ENCODE measurements at regions not wholly inside any gene's neighbourhood (a gene's known extent, or its start where the extent isn't known, plus 50 kb on each side); places are given as distances from the start of the nearest gene placed in this dataset.
"Not testable (repeated sequence)": the region's sequence is repeated elsewhere in the genome, so short reads cannot be mapped to it uniquely, and the experiment has no call there.

DNA sequence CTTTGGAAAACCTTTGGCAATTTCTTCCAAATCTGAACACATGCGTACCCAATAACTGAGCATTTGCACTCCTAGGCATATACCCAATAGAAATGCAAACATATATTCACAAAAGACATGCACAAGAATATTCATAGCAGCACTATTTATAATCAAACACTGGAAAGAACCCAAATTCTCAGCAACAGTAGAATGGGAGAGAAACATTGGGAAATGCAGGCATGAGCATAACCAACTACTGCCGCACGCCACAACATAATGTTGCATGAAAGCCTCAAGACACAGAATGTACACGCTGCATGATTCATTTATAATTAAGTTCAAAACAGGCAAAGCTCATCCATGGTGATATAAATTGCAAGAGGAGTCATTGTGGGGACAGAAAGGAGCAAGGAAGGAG is 69.5 kb upstream of the FBXO28 start:
- Histone ChIP-seq H3K4me1 (ENCODE audit: insufficient read depth, low read length) (no peaks in the 10 kb centered on the region), H3K4me3 (ENCODE audit: low read depth in 1 of 2, low read length in 2 of 2) (no peak overlapping the region)

DNA sequence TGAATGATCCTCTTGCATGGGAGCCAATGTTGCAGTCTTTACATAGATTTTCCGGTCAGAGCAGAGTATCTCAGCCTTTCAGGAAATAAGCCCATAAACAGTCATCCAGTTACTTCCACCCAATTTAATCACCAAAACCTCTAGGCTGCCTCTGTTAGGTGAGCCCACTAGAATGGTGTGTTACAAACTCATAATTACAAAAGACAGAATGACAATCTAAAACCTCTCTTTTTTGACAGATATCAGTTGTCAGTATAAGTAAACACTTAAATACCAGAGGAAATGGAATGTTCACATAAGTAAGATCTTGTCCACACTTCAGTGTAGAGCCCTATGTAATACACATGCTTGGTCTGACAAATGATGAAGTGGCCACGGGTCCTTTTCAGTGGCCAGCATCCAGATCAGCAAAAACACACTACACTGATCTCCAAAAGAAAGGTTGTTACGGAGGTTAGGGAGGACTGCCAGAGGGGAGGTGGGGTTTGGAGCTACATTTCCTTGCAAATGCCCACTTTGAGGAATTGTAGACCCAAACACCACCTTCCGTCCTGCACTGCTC is 71.3 kb upstream of the FBXO28 start:
- Histone ChIP-seq H3K27ac (ENCODE audit: low read depth, low read length) (no peak overlapping the region), H3K9ac (ENCODE audit: low read length) (no peak overlapping the region), H3K9me3 (ENCODE audit: low read length) (no peaks in the 10 kb centered on the region), H3K27me3 (ENCODE audit: control insufficient read depth in 1 of 2, insufficient read depth in 2 of 2, low read length in 2 of 2) (no peaks in the 10 kb centered on the region), H3K4me1 (ENCODE audit: insufficient read depth, low read length) (no peaks in the 10 kb centered on the region), H3K36me3 (ENCODE audit: insufficient read depth, low read length) (no peaks in the 10 kb centered on the region), H3K4me3 (ENCODE audit: low read depth in 1 of 2, low read length in 2 of 2) (no peak overlapping the region)

More for the DNA sequence above, 69.5 kb upstream of the FBXO28 start:
- H3K9me3 ChIP-seq (ENCODE audit: low read length), result no peaks in the 10 kb centered on the region
- no peak overlapping the region for H3K9ac ChIP-seq (ENCODE audit: low read length)
- H3K27ac ChIP-seq (ENCODE audit: low read depth, low read length), result no peak overlapping the region
- H3K36me3 ChIP-seq (ENCODE audit: insufficient read depth, low read length), result no peaks in the 10 kb centered on the region
- no peaks in the 10 kb centered on the region for H3K27me3 ChIP-seq (ENCODE audit: control insufficient read depth in 1 of 2, insufficient read depth in 2 of 2, low read length in 2 of 2)

DNA sequence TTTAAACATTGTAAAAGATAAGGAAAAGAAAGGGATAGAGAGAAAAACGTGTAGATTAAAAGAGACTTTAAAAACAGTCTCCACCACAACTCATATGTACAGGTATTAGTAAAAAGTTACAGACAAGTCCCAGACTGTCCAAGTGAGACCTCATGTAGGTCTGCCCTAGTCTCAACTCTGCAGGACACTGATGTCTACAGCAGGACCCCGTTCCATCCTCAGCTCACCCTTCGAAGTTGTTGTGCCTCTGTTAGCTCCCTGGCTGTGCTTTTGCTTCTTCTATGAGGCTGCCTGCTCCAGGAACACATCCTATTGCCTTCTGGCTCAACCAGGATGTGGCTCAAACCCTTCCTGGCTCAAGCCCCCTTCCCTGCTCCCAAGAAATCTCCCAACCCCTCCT is 72.9 kb upstream of the FBXO28 start:
- no peaks in the 10 kb centered on the region for H3K27me3 ChIP-seq (ENCODE audit: control insufficient read depth in 1 of 2, insufficient read depth in 2 of 2, low read length in 2 of 2)
- no peak overlapping the region for H3K9ac ChIP-seq (ENCODE audit: low read length)
- H3K9me3 ChIP-seq (ENCODE audit: low read length), result no peaks in the 10 kb centered on the region
- no peak overlapping the region for H3K4me3 ChIP-seq (ENCODE audit: low read depth in 1 of 2, low read length in 2 of 2)
- no peaks in the 10 kb centered on the region for H3K4me1 ChIP-seq (ENCODE audit: insufficient read depth, low read length)
- no peak overlapping the region for H3K27ac ChIP-seq (ENCODE audit: low read depth, low read length)
- H3K36me3 ChIP-seq (ENCODE audit: insufficient read depth, low read length), result no peaks in the 10 kb centered on the region

DNA sequence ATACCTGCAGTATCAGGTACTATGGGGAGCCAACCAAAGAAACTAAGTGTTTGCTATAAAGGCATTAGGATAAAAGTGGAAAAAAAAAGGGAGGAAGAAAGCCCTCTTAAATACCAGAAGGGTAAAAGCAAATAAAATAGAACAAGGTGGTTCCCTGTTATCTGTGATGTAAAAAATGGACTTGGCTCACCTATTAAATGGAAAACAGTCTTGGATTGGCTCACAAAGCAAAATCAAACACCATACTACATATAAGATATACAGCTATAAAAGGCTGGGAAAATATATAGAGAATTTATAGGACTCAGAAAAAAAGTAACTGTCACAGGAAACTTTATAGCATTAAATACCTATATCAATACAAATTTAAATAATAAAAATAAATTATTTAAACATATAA is 73.5 kb upstream of the FBXO28 start:
- H3K9ac ChIP-seq (ENCODE audit: low read length); H3K36me3 ChIP-seq (ENCODE audit: insufficient read depth, low read length); H3K27me3 ChIP-seq (ENCODE audit: control insufficient read depth in 1 of 2, insufficient read depth in 2 of 2, low read length in 2 of 2); H3K4me3 ChIP-seq (ENCODE audit: low read depth in 1 of 2, low read length in 2 of 2); H3K27ac ChIP-seq (ENCODE audit: low read depth, low read length); H3K9me3 ChIP-seq (ENCODE audit: low read length); H3K4me1 ChIP-seq (ENCODE audit: insufficient read depth, low read length): not testable (repeated sequence)

DNA sequence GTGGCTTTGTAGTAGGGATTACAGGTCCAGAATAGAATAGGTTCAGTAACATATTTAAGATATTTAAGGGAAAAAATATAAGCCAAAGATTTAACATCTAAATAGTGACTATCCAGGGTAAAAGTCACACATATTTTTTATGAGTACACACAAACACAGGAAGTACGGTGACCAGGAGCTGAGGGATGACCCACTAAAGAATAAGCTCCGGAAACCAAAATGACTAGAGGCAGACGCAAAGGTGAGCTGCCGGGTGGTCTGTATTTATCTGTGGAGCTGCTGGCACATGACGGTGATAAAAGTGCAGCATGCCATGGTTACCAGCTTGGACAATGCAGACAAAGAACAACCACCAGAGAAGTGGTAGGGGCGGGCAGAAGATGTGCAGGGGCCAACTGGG is 73.9 kb upstream of the FBXO28 start:
- not testable (repeated sequence) for H3K9me3 ChIP-seq (ENCODE audit: low read length); H3K27ac ChIP-seq (ENCODE audit: low read depth, low read length); H3K4me3 ChIP-seq (ENCODE audit: low read depth in 1 of 2, low read length in 2 of 2); H3K4me1 ChIP-seq (ENCODE audit: insufficient read depth, low read length); H3K27me3 ChIP-seq (ENCODE audit: control insufficient read depth in 1 of 2, insufficient read depth in 2 of 2, low read length in 2 of 2); H3K9ac ChIP-seq (ENCODE audit: low read length); H3K36me3 ChIP-seq (ENCODE audit: insufficient read depth, low read length)

DNA sequence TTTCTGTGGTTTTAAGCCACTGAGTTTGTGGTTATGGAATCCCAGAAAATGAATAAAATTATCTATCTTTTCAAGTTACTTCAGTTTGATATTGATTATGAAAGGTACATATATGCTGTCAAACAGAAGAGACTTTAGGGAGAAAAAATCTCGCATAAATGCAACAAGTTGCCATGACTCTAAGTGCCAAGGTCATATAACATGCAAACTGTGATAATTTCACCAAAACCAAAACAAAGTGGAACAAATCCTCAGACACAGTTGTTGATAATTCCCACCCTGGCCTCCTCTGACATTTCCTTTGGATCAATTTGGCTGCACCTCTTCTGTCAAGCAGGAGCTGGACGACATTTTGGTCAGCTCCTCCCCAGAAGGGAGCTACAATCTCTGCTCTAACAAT is 75.1 kb upstream of the FBXO28 start:
- not testable (repeated sequence) for H3K9ac ChIP-seq (ENCODE audit: low read length); H3K4me3 ChIP-seq (ENCODE audit: low read depth in 1 of 2, low read length in 2 of 2); H3K27ac ChIP-seq (ENCODE audit: low read depth, low read length); H3K36me3 ChIP-seq (ENCODE audit: insufficient read depth, low read length); H3K4me1 ChIP-seq (ENCODE audit: insufficient read depth, low read length); H3K9me3 ChIP-seq (ENCODE audit: low read length); H3K27me3 ChIP-seq (ENCODE audit: control insufficient read depth in 1 of 2, insufficient read depth in 2 of 2, low read length in 2 of 2)

DNA sequence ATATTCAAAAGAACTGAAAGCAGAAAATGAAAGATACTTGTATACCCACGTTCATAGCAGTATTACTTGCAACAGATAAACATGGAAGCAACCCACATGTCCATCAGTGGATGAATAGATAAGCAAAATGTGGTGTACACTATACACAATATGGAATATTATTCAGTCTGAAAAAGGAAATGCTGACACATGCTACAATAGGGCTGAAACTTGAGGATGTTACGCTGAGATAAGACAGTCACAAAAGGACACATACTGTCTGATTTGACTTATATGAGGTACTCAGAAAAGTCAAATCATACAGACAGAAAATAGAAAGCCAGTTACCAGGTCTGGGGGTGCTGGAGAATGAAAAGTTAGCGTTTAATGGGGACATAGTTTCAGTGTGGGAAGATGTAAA is 76.5 kb upstream of the FBXO28 start:
- not testable (repeated sequence) for H3K4me1 ChIP-seq (ENCODE audit: insufficient read depth, low read length); H3K36me3 ChIP-seq (ENCODE audit: insufficient read depth, low read length); H3K9ac ChIP-seq (ENCODE audit: low read length); H3K27me3 ChIP-seq (ENCODE audit: control insufficient read depth in 1 of 2, insufficient read depth in 2 of 2, low read length in 2 of 2); H3K27ac ChIP-seq (ENCODE audit: low read depth, low read length); H3K9me3 ChIP-seq (ENCODE audit: low read length); H3K4me3 ChIP-seq (ENCODE audit: low read depth in 1 of 2, low read length in 2 of 2)

DNA sequence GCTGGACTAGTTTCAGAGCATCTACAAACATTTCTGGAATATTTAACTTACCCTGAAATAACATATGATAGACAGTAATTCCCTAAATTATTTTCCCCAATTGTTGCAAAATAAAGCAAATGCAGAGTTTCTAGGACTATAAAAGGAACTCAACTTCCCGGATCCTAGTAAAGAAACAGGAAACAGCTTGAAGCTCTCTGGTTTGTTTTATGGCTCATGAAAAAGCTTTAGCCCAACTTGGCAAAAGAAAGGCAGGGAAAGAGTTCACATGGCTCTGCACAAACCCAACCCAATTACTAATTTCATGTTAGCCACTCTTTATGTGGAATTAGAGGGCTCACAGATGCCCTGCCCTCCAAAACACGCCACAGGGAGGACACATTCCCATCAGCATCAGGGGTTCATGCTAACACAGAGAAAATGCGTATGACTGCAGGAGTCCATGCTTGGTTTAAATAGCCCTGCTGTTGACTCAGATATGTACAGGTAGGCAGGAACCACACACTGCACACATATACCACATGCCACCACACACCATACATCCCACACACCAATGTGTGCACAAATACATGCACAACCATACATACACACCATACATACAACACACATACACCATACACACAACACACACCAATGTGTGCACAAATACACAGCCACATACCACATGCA is 81.2 kb upstream of the FBXO28 start:
- H3K9ac ChIP-seq (ENCODE audit: low read length); H3K9me3 ChIP-seq (ENCODE audit: low read length); H3K27me3 ChIP-seq (ENCODE audit: control insufficient read depth in 1 of 2, insufficient read depth in 2 of 2, low read length in 2 of 2); H3K4me1 ChIP-seq (ENCODE audit: insufficient read depth, low read length); H3K4me3 ChIP-seq (ENCODE audit: low read depth in 1 of 2, low read length in 2 of 2); H3K36me3 ChIP-seq (ENCODE audit: insufficient read depth, low read length); H3K27ac ChIP-seq (ENCODE audit: low read depth, low read length): not testable (repeated sequence)

DNA sequence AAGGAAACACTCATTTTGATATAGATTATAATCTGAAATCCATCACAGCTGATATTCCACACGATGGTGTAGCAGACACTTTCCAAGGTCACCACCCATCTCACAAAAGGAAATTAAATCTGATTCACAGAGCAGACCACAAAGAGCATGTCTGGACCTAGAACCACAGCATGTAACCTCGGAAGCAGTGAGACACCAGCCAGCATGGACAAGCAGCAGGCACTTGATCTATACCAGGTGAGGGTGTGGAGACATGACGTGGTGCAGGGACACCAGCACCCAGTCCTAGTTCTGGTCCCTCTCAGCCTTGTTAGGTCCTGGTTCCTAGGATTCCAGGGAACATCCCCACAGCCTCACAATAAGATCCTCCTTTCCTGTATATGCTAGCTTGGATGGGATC is 81.9 kb upstream of the FBXO28 start:
- not testable (repeated sequence) for H3K27ac ChIP-seq (ENCODE audit: low read depth, low read length); H3K4me1 ChIP-seq (ENCODE audit: insufficient read depth, low read length); H3K9me3 ChIP-seq (ENCODE audit: low read length); H3K36me3 ChIP-seq (ENCODE audit: insufficient read depth, low read length); H3K9ac ChIP-seq (ENCODE audit: low read length); H3K27me3 ChIP-seq (ENCODE audit: control insufficient read depth in 1 of 2, insufficient read depth in 2 of 2, low read length in 2 of 2); H3K4me3 ChIP-seq (ENCODE audit: low read depth in 1 of 2, low read length in 2 of 2)

DNA sequence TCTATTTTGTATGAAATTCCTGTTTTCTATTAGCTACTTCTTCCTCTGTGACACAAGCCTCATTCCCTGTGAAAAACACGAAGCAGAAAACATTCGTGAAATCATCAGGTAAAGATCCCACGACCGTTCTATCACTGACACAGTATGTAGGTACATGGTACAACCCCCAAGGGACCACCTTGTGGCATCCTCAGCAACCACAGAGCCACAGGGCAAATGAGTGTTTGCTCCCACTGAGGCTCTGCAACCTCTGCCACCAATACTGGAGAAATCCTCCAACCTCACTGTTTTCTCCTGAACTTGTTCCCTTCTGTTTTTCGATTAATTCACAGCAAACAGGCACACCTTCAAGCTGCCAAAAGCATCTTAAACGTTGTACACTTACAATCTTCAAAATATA is 83.7 kb upstream of the FBXO28 start:
- not testable (repeated sequence) for H3K4me3 ChIP-seq (ENCODE audit: low read depth in 1 of 2, low read length in 2 of 2); H3K27me3 ChIP-seq (ENCODE audit: control insufficient read depth in 1 of 2, insufficient read depth in 2 of 2, low read length in 2 of 2); H3K9ac ChIP-seq (ENCODE audit: low read length); H3K9me3 ChIP-seq (ENCODE audit: low read length); H3K4me1 ChIP-seq (ENCODE audit: insufficient read depth, low read length); H3K36me3 ChIP-seq (ENCODE audit: insufficient read depth, low read length); H3K27ac ChIP-seq (ENCODE audit: low read depth, low read length)

DNA sequence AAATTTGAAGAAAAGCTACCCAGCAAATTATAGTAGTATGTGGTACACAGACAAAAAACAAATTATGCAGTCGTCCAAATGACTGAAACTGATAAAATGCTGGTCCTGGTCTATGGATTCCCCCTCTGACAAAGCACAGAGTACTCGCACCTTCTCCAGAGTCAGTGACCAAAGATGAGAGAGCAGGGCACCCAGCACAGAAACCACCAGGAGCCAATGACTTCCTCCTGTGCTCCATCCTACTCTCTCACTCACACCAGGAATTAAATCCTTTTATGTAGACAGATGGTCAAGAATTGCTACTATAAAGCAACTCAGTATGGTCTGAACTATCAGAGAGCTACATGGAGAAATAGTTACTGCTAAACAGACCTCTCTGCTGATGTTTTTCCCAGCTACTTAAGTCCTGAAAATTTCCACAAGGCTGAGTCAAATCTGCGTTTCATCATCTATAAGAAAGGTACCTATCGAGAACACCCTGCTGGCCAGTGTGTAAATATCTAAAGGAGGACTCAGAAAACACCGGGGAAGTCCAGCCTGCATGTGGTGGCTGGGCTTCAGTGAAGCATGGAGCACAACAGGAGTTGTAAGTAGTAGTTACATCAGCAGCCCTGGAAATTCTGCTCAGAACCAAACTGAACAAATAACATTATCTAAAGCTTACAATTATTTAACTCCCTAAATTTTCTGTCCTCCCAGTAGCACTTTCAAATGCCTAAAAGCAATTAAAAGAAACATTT is 84.5 kb upstream of the FBXO28 start:
- not testable (repeated sequence) for H3K27ac ChIP-seq (ENCODE audit: low read depth, low read length); H3K4me1 ChIP-seq (ENCODE audit: insufficient read depth, low read length); H3K9me3 ChIP-seq (ENCODE audit: low read length); H3K9ac ChIP-seq (ENCODE audit: low read length); H3K4me3 ChIP-seq (ENCODE audit: low read depth in 1 of 2, low read length in 2 of 2); H3K36me3 ChIP-seq (ENCODE audit: insufficient read depth, low read length); H3K27me3 ChIP-seq (ENCODE audit: control insufficient read depth in 1 of 2, insufficient read depth in 2 of 2, low read length in 2 of 2)

DNA sequence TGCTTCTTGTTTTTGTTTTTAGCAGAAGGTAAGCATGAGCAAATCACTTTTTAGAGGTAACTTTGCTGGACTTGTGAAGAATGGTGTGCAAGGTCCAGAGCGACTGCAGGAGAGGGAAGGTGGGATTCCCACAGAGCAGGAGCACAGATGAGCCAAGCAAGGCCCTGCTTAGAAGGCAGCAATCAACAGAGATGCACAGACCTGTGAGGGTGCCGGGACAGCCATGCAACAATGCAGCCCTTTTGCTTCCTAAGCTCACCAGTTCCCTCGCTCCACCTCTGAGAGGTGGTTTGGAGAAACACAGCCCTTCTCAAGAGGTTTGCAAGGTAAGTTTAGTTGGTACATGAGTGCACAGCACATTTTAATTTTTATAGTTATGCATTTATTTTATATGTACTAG is 85.1 kb upstream of the FBXO28 start:
- H3K9me3 ChIP-seq (ENCODE audit: low read length); H3K27me3 ChIP-seq (ENCODE audit: control insufficient read depth in 1 of 2, insufficient read depth in 2 of 2, low read length in 2 of 2); H3K4me1 ChIP-seq (ENCODE audit: insufficient read depth, low read length); H3K4me3 ChIP-seq (ENCODE audit: low read depth in 1 of 2, low read length in 2 of 2); H3K9ac ChIP-seq (ENCODE audit: low read length); H3K36me3 ChIP-seq (ENCODE audit: insufficient read depth, low read length); H3K27ac ChIP-seq (ENCODE audit: low read depth, low read length): not testable (repeated sequence)
